Keratinocyte (primary cell): ENCODE measurements at regions not wholly inside any gene's neighbourhood (a gene's known extent, or its start where the extent isn't known, plus 50 kb on each side); places are given as distances from the start of the nearest gene placed in this dataset.

Experiments used
- DNase-seq: peaks from one replicate; pipeline ENCODE4 v3.0.0-alpha.2; 2011; ENCODE audit warnings: low read depth, missing footprints, low spot score
- FAIRE-seq: peaks from 2 replicates; lab custom pipeline; 2011; peaks lifted over from hg19 to GRCh38; lab: Jason Lieb, UNC
- H2AFZ ChIP-seq: 2 replicates; pipeline ENCODE4 v1.6.0; 2012; ENCODE audit warnings: low read length, control low read depth, inconsistent platforms; ENCODE audit not compliant: control insufficient read depth
- H3K27ac ChIP-seq: 2 replicates; pipeline ENCODE4 v1.5.1; 2011; ENCODE audit warnings: low read length; ENCODE audit not compliant: control insufficient read depth, insufficient read depth
- H3K27me3 ChIP-seq: 3 replicates; pipeline ENCODE4 v1.6.0; 2011; ENCODE audit warnings: low read length; ENCODE audit not compliant: control insufficient read depth, insufficient read depth; ENCODE audit errors: extremely low read depth
- H3K36me3 ChIP-seq, 2 experiments: 2 replicates in 1 of 2; 3 replicates in 1 of 2; pipeline ENCODE4 v1.5.1; 2011; ENCODE audit warnings: low read length in 2 of 2, mild to moderate bottlenecking in 1 of 2; ENCODE audit not compliant: control insufficient read depth in 2 of 2, insufficient read depth in 2 of 2; ENCODE audit errors: extremely low read depth in 1 of 2
- H3K4me1 ChIP-seq: 3 replicates; pipeline ENCODE4 v1.5.1; 2011; ENCODE audit warnings: low read length; ENCODE audit not compliant: control insufficient read depth, insufficient read depth; ENCODE audit errors: extremely low read depth
- H3K4me2 ChIP-seq: 3 replicates; pipeline ENCODE4 v1.6.0; 2011; ENCODE audit warnings: low read depth, low read length; ENCODE audit not compliant: control insufficient read depth, insufficient read depth; ENCODE audit errors: extremely low read depth
- H3K4me3 ChIP-seq, 3 experiments: fragments of 200-600 bp in 1 of 3; sonication (generic) in 1 of 3; 2 replicates in 2 of 3; 3 replicates in 1 of 3; pipeline ENCODE4 v1.5.1; 2011 to 2016; ENCODE audit warnings: low read length in 3 of 3, mild to moderate bottlenecking in 3 of 3, control low read depth in 2 of 3, inconsistent platforms in 1 of 3, low read depth in 1 of 3, mixed read lengths in 1 of 3, mixed run types in 1 of 3, moderate library complexity in 1 of 3; ENCODE audit not compliant: control insufficient read depth in 2 of 3, insufficient read depth in 2 of 3; ENCODE audit errors: extremely low read depth in 1 of 3
- H3K79me2 ChIP-seq: 2 replicates; pipeline ENCODE4 v1.6.0; 2012; ENCODE audit warnings: low read length; ENCODE audit not compliant: control insufficient read depth, insufficient read depth
- H3K9ac ChIP-seq: 3 replicates; pipeline ENCODE4 v1.6.0; 2011; ENCODE audit warnings: low read length; ENCODE audit not compliant: control insufficient read depth, insufficient read depth; ENCODE audit errors: extremely low read depth
- H3K9me1 ChIP-seq: 3 replicates; pipeline ENCODE4 v1.6.0; 2011; ENCODE audit warnings: low read length; ENCODE audit not compliant: control insufficient read depth, insufficient read depth; ENCODE audit errors: extremely low read depth
- H3K9me3 ChIP-seq: 2 replicates; pipeline ENCODE4 v1.5.1; 2012; ENCODE audit warnings: low read depth, low read length; ENCODE audit not compliant: control insufficient read depth
- H4K20me1 ChIP-seq: 3 replicates; pipeline ENCODE4 v1.6.0; 2011; ENCODE audit warnings: low read length; ENCODE audit not compliant: control insufficient read depth, insufficient read depth; ENCODE audit errors: extremely low read depth
- CTCF ChIP-seq, 3 experiments: IDR thresholded peaks in 1 of 3; conservative IDR thresholded peaks in 1 of 3; optimal IDR thresholded peaks in 1 of 3; 2 replicates in 2 of 3; 3 replicates in 1 of 3; pipeline versions ENCODE3 to v1.5.1; 2011; ENCODE audit warnings: low read length in 3 of 3, mild to moderate bottlenecking in 3 of 3, moderate library complexity in 2 of 3, control low read depth in 1 of 3, inconsistent platforms in 1 of 3; ENCODE audit not compliant: insufficient read depth in 2 of 3; ENCODE audit errors: extremely low read depth in 1 of 3
- EZH2 ChIP-seq: IDR thresholded peaks from one replicate; pipeline ENCODE4 v1.6.1; 2012; ENCODE audit warnings: inconsistent platforms, mild to moderate bottlenecking, low read length, moderate library complexity
- dilution Hi-C: fragments of 300-500 bp; cut with MboI; formaldehyde crosslinking; loops from one replicate; pipeline ENCODE4 v1.7.0; 2020; ENCODE audit warnings: low sequenced_read_pairs; ENCODE audit not compliant: extremely low pct_ligation_motif_present

DNA sequence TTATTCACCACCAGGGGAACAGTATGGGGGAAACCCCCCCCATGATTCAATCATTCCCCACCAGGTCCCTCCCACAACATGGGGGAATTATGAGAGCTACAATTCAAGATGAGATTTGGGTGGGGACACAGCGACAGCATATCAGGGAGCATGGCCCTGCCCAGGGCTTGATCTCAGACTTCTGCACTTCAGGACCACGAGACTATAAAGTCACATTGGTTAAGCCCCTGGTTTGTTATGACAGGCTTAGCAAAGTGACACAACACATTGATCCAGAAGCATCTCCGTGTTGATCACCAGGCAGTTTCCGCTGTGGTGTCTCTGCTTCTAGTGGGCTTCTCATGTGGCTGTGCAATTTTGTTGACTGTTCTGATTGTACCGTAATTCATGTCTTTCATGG is 312.7 kb upstream of the C1orf174 start:
- TF ChIP-seq EZH2 (no peak), CTCF (optimal IDR thresholded peaks at IDR 0.05 in 1 of 3, IDR thresholded peaks at IDR 0.05 in 1 of 3, conservative IDR thresholded peaks at IDR 0.05 in 1 of 3; ENCODE audit: extremely low read depth in 1 of 3, insufficient read depth in 2 of 3, low read length in 3 of 3) (no peak)
- Histone ChIP-seq H3K9me1 (no peaks in the 10 kb centered on the region), H3K4me1 (no peaks in the 10 kb centered on the region), H3K9ac (no peak overlapping the region), H2AFZ (no peak overlapping the region), H3K9me3 (peaks cover 3% of the 10 kb centered on the region), H3K36me3 (no peaks in the 10 kb centered on the region), H3K27me3 (no peaks in the 10 kb centered on the region), H3K4me3 (no peak overlapping the region), H3K79me2 (no peaks in the 10 kb centered on the region), H4K20me1 (no peaks in the 10 kb centered on the region), H3K4me2 (no peak overlapping the region), H3K27ac (no peak overlapping the region)
- FAIRE-seq (no peak), DNase-seq (no peak)
- dilution Hi-C loops, result no loop called here

- no peaks in the 10 kb centered on the region for H4K20me1 ChIP-seq
- H3K4me3 ChIP-seq, result no peak overlapping the region
- no peak overlapping the region for H3K4me2 ChIP-seq
- dilution Hi-C loops, result no loop called here
- FAIRE-seq, result no peak
- H2AFZ ChIP-seq, result no peak overlapping the region
- H3K79me2 ChIP-seq, result no peaks in the 10 kb centered on the region
- H3K4me1 ChIP-seq, result no peaks in the 10 kb centered on the region
- no peak overlapping the region for H3K27ac ChIP-seq
- TF ChIP-seq EZH2 (no peak), CTCF (optimal IDR thresholded peaks at IDR 0.05 in 1 of 3, IDR thresholded peaks at IDR 0.05 in 1 of 3, conservative IDR thresholded peaks at IDR 0.05 in 1 of 3; ENCODE audit: extremely low read depth in 1 of 3, insufficient read depth in 2 of 3, low read length in 3 of 3) (no peak)
- no peaks in the 10 kb centered on the region for H3K9me1 ChIP-seq
- no peaks in the 10 kb centered on the region for H3K36me3 ChIP-seq
- no peaks in the 10 kb centered on the region for H3K27me3 ChIP-seq
- no peak overlapping the region for H3K9ac ChIP-seq
- H3K9me3 ChIP-seq, result peaks cover 5% of the 10 kb centered on the region
- DNase-seq, result no peak
Observed at GRCh38 chr1:4213366-4213973, 313.4 kb upstream of the C1orf174 start.
